Endothelial cell of umbilical vein (primary cell): ENCODE measurements at regions not wholly inside any gene's neighbourhood (a gene's known extent, or its start where the extent isn't known, plus 50 kb on each side); places are given as distances from the start of the nearest gene placed in this dataset.

ENCODE experiments used
- BruUV-seq: library from RNA; stranded (reverse); fragments of 400-500 nt; replicated peaks from 2 replicates; lab custom pipeline; 2021; lab: Mats Ljungman, UMichigan
- CTCF ChIA-PET: fragments of 300-600, 350-600 bp; sonication (Branson Sonifier 250); formaldehyde crosslinking; loops from one replicate; lab custom pipeline; 2021; ENCODE audit warnings: antibody characterized with exemption, inconsistent platforms; lab: Charles Lee
- POLR2A ChIA-PET: fragments of 300-600, 350-600 bp; sonication (Branson Sonifier 250); formaldehyde crosslinking; loops from one replicate; lab custom pipeline; 2021; ENCODE audit warnings: antibody characterized with exemption, inconsistent platforms; lab: Charles Lee
- DNase-seq: peaks from one replicate; pipeline ENCODE4 v3.0.0-alpha.2; 2011; ENCODE audit warnings: low read depth, low spot score
- FAIRE-seq: peaks from 2 replicates; lab custom pipeline; 2011; peaks lifted over from hg19 to GRCh38; lab: Jason Lieb, UNC
- H2AFZ ChIP-seq: 2 replicates; pipeline ENCODE4 v1.6.0; 2012; ENCODE audit warnings: low read depth, low read length, control low read depth, inconsistent platforms
- H3K27ac ChIP-seq: 2 replicates; pipeline ENCODE4 v1.5.1; 2011; ENCODE audit warnings: low read depth, mild to moderate bottlenecking, control low read depth, low read length, moderate library complexity; ENCODE audit not compliant: insufficient read depth
- H3K27me3 ChIP-seq, 2 experiments: 2 replicates each; pipeline versions ENCODE4 v1.6.0 to v1.6.1; 2011; ENCODE audit warnings: low read length in 2 of 2, mixed read lengths in 1 of 2; ENCODE audit not compliant: control insufficient read depth in 2 of 2, insufficient read depth in 2 of 2
- H3K36me3 ChIP-seq, 2 experiments: 2 replicates in 1 of 2; 3 replicates in 1 of 2; pipeline ENCODE4 v1.5.1; 2011; ENCODE audit warnings: low read length in 2 of 2, mild to moderate bottlenecking in 1 of 2, moderate library complexity in 1 of 2; ENCODE audit not compliant: control insufficient read depth in 2 of 2, insufficient read depth in 2 of 2; ENCODE audit errors: extremely low read depth in 1 of 2
- H3K4me1 ChIP-seq: 3 replicates; pipeline ENCODE4 v1.5.1; 2011; ENCODE audit warnings: mild to moderate bottlenecking, low read length; ENCODE audit not compliant: control insufficient read depth, insufficient read depth; ENCODE audit errors: extremely low read depth
- H3K4me2 ChIP-seq: 2 replicates; pipeline ENCODE4 v1.6.1; 2011; ENCODE audit warnings: low read length, control low read depth, mixed read lengths; ENCODE audit not compliant: insufficient read depth
- H3K4me3 ChIP-seq, 3 experiments: fragments of 200-600 bp in 1 of 3; sonication (generic), shearing (Covaris generic) in 1 of 3; replicated peaks in 1 of 3; 2 replicates each; pipeline ENCODE4 v1.5.1; 2011 to 2016; ENCODE audit warnings: control low read depth in 3 of 3, low read length in 3 of 3, mild to moderate bottlenecking in 2 of 3, inconsistent platforms in 1 of 3, low read depth in 1 of 3, moderate library complexity in 1 of 3; ENCODE audit not compliant: insufficient read depth in 1 of 3
- H3K79me2 ChIP-seq: 2 replicates; pipeline ENCODE4 v1.6.0; 2012; ENCODE audit warnings: low read length, inconsistent platforms; ENCODE audit not compliant: control insufficient read depth, insufficient read depth
- H3K9ac ChIP-seq: replicated peaks from 2 replicates; pipeline ENCODE3; 2011; ENCODE audit warnings: low read length, control low read depth; ENCODE audit not compliant: insufficient read depth; ENCODE audit errors: extremely low read depth
- H3K9me1 ChIP-seq: replicated peaks from 3 replicates; pipeline ENCODE4 v1.6.0; 2011; ENCODE audit warnings: mild to moderate bottlenecking, low read length; ENCODE audit not compliant: control insufficient read depth, insufficient read depth; ENCODE audit errors: extremely low read depth
- H3K9me3 ChIP-seq: replicated peaks from 2 replicates; pipeline ENCODE4 v1.5.1; 2012; ENCODE audit warnings: low read length, inconsistent platforms; ENCODE audit not compliant: control insufficient read depth, insufficient read depth
- H4K20me1 ChIP-seq: replicated peaks from 2 replicates; pipeline ENCODE3; 2011; ENCODE audit warnings: mild to moderate bottlenecking, low read length; ENCODE audit not compliant: control insufficient read depth, insufficient read depth; ENCODE audit errors: extremely low read depth
- EZH2 ChIP-seq: IDR thresholded peaks from 2 replicates; pipeline ENCODE4 v1.6.1; 2012; ENCODE audit warnings: borderline replicate concordance, low read depth, mild to moderate bottlenecking, moderate library complexity, low read length, inconsistent platforms; ENCODE audit not compliant: severe bottlenecking
- FOS ChIP-seq: IDR thresholded peaks from 2 replicates; pipeline ENCODE4 v1.6.1; 2011; ENCODE audit warnings: mild to moderate bottlenecking, low read length, moderate library complexity, borderline replicate concordance; ENCODE audit not compliant: insufficient read depth
- GATA2 ChIP-seq: IDR thresholded peaks from 2 replicates; pipeline ENCODE4 v1.7.0; 2011; ENCODE audit warnings: low read depth, mild to moderate bottlenecking, moderate library complexity, mixed read lengths, low read length; ENCODE audit not compliant: insufficient read length, insufficient read depth
- JUN ChIP-seq: IDR thresholded peaks from 2 replicates; pipeline ENCODE4 v1.6.1; 2011; ENCODE audit warnings: borderline replicate concordance, low read depth; ENCODE audit not compliant: insufficient read length, insufficient read depth
- MYC ChIP-seq: IDR thresholded peaks from one replicate; pipeline ENCODE4 v1.6.1; 2011; ENCODE audit warnings: mild to moderate bottlenecking, low read depth, low read length
- POLR2A ChIP-seq: IDR thresholded peaks from 2 replicates; pipeline ENCODE4 v1.6.1; 2012; ENCODE audit warnings: low read depth, mild to moderate bottlenecking, control low read depth, low read length
- POLR2AphosphoS5 ChIP-seq: IDR thresholded peaks from 2 replicates; pipeline ENCODE4 v1.6.1; 2012; ENCODE audit warnings: low read depth, mild to moderate bottlenecking, control low read depth, low read length, moderate library complexity; ENCODE audit not compliant: insufficient read depth
- dilution Hi-C: fragments of 300-500 bp; cut with MboI; formaldehyde crosslinking; loops from one replicate; pipeline ENCODE4 v1.15.0; 2019; ENCODE audit warnings: low sequenced_read_pairs; ENCODE audit not compliant: extremely low pct_ligation_motif_present
- intact Hi-C: fragments of 100-400 bp; cut with micrococcal nuclease; formaldehyde crosslinking; loops from one replicate; pipeline ENCODE4 v1.10.0; 2022
- TF ChIP-seq, protein P1 (sequence below), 2 donors: IDR thresholded peaks; 1 replicate in 1 of 2; 2 replicates in 1 of 2; pipeline ENCODE4 v1.5.1; 2011; ENCODE audit warnings: low read length in 2 of 2, mild to moderate bottlenecking in 2 of 2, moderate library complexity in 2 of 2, control low read depth in 1 of 2, inconsistent platforms in 1 of 2, low read depth in 1 of 2; ENCODE audit not compliant: insufficient read depth in 1 of 2; ENCODE audit errors: extremely low read depth in 1 of 2
- TF ChIP-seq, protein P2 (sequence below): IDR thresholded peaks from 2 replicates; pipeline ENCODE4 v1.6.1; 2011; ENCODE audit not compliant: insufficient read depth, insufficient read length

DNA sequence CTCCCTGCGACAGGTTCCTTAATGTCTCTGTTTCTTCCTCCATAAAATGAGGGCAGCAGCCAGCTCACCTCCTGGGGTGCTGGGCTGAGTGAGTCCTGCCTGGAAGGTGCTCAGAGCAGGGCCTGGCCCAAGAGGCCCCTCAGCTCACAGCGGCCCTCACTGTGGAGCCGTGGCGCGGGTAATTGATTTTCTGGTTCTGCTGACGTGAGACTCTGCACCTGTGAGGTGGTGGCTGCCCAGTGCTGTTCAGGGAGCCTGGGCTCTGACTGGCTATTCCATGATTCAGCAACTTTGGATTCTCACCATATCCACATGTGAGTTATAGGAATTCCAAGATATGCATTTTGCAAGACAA, 266.6 kb downstream of the ADGRD1 start:
- intact Hi-C loops = no loop called here
- no peak for FAIRE-seq

More for the DNA sequence above, 266.6 kb downstream of the ADGRD1 start:
- CTCF ChIA-PET = no interaction called here
- no peaks in the 10 kb centered on the region for H3K9me1 ChIP-seq
- H2AFZ ChIP-seq = no peak overlapping the region
- TF ChIP-seq POLR2A (no peak), MYC (no peak), POLR2AphosphoS5 (no peak), EZH2 (no peak), GATA2 (no peak), JUN (no peak), FOS (no peak)
- TF ChIP-seq, protein P1, sequence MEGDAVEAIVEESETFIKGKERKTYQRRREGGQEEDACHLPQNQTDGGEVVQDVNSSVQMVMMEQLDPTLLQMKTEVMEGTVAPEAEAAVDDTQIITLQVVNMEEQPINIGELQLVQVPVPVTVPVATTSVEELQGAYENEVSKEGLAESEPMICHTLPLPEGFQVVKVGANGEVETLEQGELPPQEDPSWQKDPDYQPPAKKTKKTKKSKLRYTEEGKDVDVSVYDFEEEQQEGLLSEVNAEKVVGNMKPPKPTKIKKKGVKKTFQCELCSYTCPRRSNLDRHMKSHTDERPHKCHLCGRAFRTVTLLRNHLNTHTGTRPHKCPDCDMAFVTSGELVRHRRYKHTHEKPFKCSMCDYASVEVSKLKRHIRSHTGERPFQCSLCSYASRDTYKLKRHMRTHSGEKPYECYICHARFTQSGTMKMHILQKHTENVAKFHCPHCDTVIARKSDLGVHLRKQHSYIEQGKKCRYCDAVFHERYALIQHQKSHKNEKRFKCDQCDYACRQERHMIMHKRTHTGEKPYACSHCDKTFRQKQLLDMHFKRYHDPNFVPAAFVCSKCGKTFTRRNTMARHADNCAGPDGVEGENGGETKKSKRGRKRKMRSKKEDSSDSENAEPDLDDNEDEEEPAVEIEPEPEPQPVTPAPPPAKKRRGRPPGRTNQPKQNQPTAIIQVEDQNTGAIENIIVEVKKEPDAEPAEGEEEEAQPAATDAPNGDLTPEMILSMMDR (IDR thresholded peaks at IDR 0.05; ENCODE audit: extremely low read depth in 1 of 2, insufficient read depth in 1 of 2, low read depth in 1 of 2, low read length in 2 of 2) = no peak
- TF ChIP-seq, protein P2, sequence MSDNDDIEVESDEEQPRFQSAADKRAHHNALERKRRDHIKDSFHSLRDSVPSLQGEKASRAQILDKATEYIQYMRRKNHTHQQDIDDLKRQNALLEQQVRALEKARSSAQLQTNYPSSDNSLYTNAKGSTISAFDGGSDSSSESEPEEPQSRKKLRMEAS = no peak
- dilution Hi-C loops = no loop called here
- H4K20me1 ChIP-seq = no peaks in the 10 kb centered on the region
- no peaks in the 10 kb centered on the region for H3K79me2 ChIP-seq
- H3K4me1 ChIP-seq = no peaks in the 10 kb centered on the region
- H3K27ac ChIP-seq = no peak overlapping the region
- no peaks in the 10 kb centered on the region for H3K27me3 ChIP-seq
- no peak overlapping the region for H3K4me3 ChIP-seq
- no TSS peak for BruUV-seq
- H3K9me3 ChIP-seq = no peaks in the 10 kb centered on the region
- H3K4me2 ChIP-seq = no peak overlapping the region
- POLR2A ChIA-PET = no interaction called here
- DNase-seq = no peak
- H3K9ac ChIP-seq = no peak overlapping the region
- no peaks in the 10 kb centered on the region for H3K36me3 ChIP-seq
